ENCODE measurements at regions not wholly inside any gene's neighbourhood (a gene's known extent, or its start where the extent isn't known, plus 50 kb on each side); places are given as distances from the start of the nearest gene placed in this dataset.
"Not testable (repeated sequence)": the region's sequence is repeated elsewhere in the genome, so short reads cannot be mapped to it uniquely, and the experiment has no call there.

DNA sequence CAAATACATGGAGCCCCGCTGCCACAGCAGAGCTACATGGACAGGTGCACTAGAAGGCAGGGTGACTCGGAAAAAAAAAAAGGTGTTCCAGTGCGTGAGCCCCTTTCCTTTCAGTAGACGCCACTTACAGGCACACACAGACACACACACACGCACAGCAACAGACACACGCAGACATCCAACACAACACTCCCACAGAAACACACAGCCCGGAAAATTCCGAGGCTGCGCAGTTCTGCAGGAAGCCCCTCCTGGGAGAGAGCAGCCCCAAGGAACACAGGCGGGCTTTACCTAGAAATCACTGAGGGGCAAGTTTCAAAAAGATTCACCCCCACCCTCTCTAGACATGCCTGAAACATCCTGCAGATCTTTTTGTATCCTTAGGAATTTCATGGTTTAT is 136.0 kb upstream of the WSB1 start:
- no peaks in the 10 kb centered on the region for H3K36me3 Mint-ChIP-seq (ENCODE audit: insufficient read depth)
- H3K27me3 Mint-ChIP-seq: peaks cover 0 to 10% of the 10 kb centered on the region in 2 donors
- H3K4me3 Mint-ChIP-seq: no peak overlapping the region
- H3K9me3 Mint-ChIP-seq: no peaks in the 10 kb centered on the region
- ATAC-seq (replicated peaks): no peak
- no peak for DNase-seq
- no peak overlapping the region for H3K27ac Mint-ChIP-seq
- no peaks in the 10 kb centered on the region for H3K4me1 Mint-ChIP-seq (ENCODE audit: low read depth in 2 of 2)

GRCh38 chr17:27158382-27158781 is 135.5 kb upstream of the WSB1 start:
- Mint-ChIP-seq H3K4me3 (no peak overlapping the region), H3K36me3 (ENCODE audit: insufficient read depth) (no peaks in the 10 kb centered on the region), H3K9me3 (no peaks in the 10 kb centered on the region), H3K27me3 (peaks cover 0 to 10% of the 10 kb centered on the region in 2 donors), H3K27ac (no peak overlapping the region), H3K4me1 (ENCODE audit: low read depth in 2 of 2) (no peaks in the 10 kb centered on the region)
- DNase-seq (no peak), ATAC-seq (replicated peaks) (no peak)

GRCh38 chr17:27180322-27180721 is 113.6 kb upstream of the WSB1 start:
- Mint-ChIP-seq H3K4me3 (no peak overlapping the region), H3K36me3 (ENCODE audit: insufficient read depth) (no peaks in the 10 kb centered on the region), H3K27me3 (no peaks in the 10 kb centered on the region), H3K9me3 (no peaks in the 10 kb centered on the region), H3K4me1 (ENCODE audit: low read depth in 2 of 2) (peaks cover 0 to 6% of the 10 kb centered on the region in 2 donors), H3K27ac (no peak overlapping the region)
- no peak for DNase-seq
- ATAC-seq (replicated peaks): no peak

GRCh38 chr17:27181379-27181925 is 112.5 kb upstream of the WSB1 start:
- not testable (repeated sequence) for H3K9me3 Mint-ChIP-seq; H3K4me3 Mint-ChIP-seq; H3K27ac Mint-ChIP-seq; H3K27me3 Mint-ChIP-seq; H3K36me3 Mint-ChIP-seq (ENCODE audit: insufficient read depth); DNase-seq; ATAC-seq (replicated peaks); H3K4me1 Mint-ChIP-seq (ENCODE audit: low read depth in 2 of 2)

GRCh38 chr17:27181935-27182334 is 112.0 kb upstream of the WSB1 start:
- H3K27me3 Mint-ChIP-seq: peaks cover 0 to 6% of the 10 kb centered on the region in 2 donors
- no peak for DNase-seq
- no peaks in the 10 kb centered on the region for H3K36me3 Mint-ChIP-seq (ENCODE audit: insufficient read depth)
- ATAC-seq (replicated peaks): no peak
- H3K9me3 Mint-ChIP-seq: peaks cover 0 to 8% of the 10 kb centered on the region in 2 donors
- H3K4me3 Mint-ChIP-seq: no peak overlapping the region
- H3K4me1 Mint-ChIP-seq (ENCODE audit: low read depth in 2 of 2): peaks cover 0 to 6% of the 10 kb centered on the region in 2 donors
- no peak overlapping the region for H3K27ac Mint-ChIP-seq

DNA sequence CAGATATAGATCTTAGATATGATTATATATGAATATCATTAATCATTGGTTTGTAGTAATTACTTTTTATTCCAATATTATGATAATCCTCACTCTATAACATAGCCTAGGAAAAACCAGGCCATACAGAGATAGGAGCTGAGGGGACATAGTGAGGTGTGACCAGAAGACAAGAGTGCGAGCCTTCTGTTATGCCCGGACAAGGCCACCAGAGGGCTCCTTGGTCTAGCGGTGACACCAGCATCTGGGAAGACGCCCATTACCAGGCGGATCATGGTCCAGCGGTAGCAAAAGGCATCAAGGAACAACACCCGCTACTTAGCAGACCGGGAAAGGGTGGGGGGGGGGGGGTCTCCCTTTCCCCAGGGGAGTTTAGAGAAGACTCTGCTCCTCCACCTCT is 96.4 kb upstream of the WSB1 start:
- H3K27me3 Mint-ChIP-seq; ATAC-seq (replicated peaks); H3K36me3 Mint-ChIP-seq (ENCODE audit: insufficient read depth); H3K27ac Mint-ChIP-seq; H3K4me3 Mint-ChIP-seq; H3K4me1 Mint-ChIP-seq (ENCODE audit: low read depth in 2 of 2); DNase-seq; H3K9me3 Mint-ChIP-seq: not testable (repeated sequence)

- Mint-ChIP-seq H3K27me3 (no peaks in the 10 kb centered on the region), H3K4me1 (ENCODE audit: low read depth in 2 of 2) (peaks cover 7 to 9% of the 10 kb centered on the region in 2 donors), H3K27ac (peak overlapping the region; percentile 35 to 90), H3K36me3 (ENCODE audit: insufficient read depth) (no peaks in the 10 kb centered on the region), H3K9me3 (no peaks in the 10 kb centered on the region), H3K4me3 (peak overlapping the region in 1 of 2 donors; percentile 51)
- peak; percentile 73 for ATAC-seq (replicated peaks)
- DNase-seq: no peak
Observed at GRCh38 chr17:27199948-27200347, 94.0 kb upstream of the WSB1 start.

DNA sequence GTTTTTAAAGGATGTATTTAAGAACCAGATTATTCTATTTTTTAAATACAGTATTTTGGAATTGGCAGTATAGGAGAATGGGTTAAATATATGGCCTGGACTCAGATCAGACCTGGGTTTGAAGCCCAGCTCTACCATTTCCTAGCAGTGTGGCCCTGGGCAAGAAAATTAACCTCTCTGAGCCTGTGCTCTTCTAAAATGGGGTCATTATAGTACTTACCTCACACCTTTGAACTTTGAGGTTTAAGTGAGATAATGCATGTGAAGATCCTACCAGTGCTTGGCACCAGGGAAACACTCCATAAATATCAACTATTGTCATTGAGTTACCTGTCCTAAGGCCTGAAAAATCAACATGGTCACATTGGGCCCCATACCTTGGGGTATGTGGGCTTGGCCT is 93.4 kb upstream of the WSB1 start:
- Mint-ChIP-seq H3K27ac (peak overlapping the region in 1 of 2 donors; percentile 90), H3K4me3 (no peak overlapping the region), H3K9me3 (no peaks in the 10 kb centered on the region), H3K4me1 (ENCODE audit: low read depth in 2 of 2) (peaks cover 7 to 9% of the 10 kb centered on the region in 2 donors), H3K36me3 (ENCODE audit: insufficient read depth) (no peaks in the 10 kb centered on the region), H3K27me3 (no peaks in the 10 kb centered on the region)
- ATAC-seq (replicated peaks) (peak; percentile 55), DNase-seq (no peak)

- no peak for ATAC-seq (replicated peaks)
- Mint-ChIP-seq H3K27me3 (no peaks in the 10 kb centered on the region), H3K4me3 (no peak overlapping the region), H3K27ac (no peak overlapping the region), H3K36me3 (ENCODE audit: insufficient read depth) (no peaks in the 10 kb centered on the region), H3K9me3 (no peaks in the 10 kb centered on the region), H3K4me1 (ENCODE audit: low read depth in 2 of 2) (peaks cover 7 to 9% of the 10 kb centered on the region in 2 donors)
- DNase-seq: no peak
Observed at GRCh38 chr17:27203241-27203640, 90.7 kb upstream of the WSB1 start.

DNA sequence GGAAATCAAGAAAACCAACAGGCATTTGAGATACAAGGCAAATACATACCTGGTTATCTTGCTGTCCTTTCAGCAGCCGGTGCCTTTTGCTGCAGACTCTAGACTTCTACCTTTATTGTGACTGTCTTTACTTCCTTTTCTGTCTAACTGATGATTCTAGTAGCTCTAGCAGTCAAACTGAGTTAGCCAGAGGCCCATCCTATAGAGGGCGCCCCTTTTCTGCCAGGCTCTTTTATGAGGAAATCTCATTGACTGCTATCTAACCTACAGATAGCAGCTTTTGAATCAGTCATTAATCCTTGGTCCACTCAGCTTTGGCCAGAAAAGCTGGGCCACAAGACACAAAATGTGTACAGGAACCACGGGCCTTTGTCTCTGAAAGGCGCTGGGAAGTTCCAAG is 87.5 kb upstream of the WSB1 start:
- no peaks in the 10 kb centered on the region for H3K4me1 Mint-ChIP-seq (ENCODE audit: low read depth in 2 of 2)
- H3K4me3 Mint-ChIP-seq: no peak overlapping the region
- H3K9me3 Mint-ChIP-seq: no peaks in the 10 kb centered on the region
- H3K27me3 Mint-ChIP-seq: no peaks in the 10 kb centered on the region
- no peak for ATAC-seq (replicated peaks)
- no peak overlapping the region for H3K27ac Mint-ChIP-seq
- no peaks in the 10 kb centered on the region for H3K36me3 Mint-ChIP-seq (ENCODE audit: insufficient read depth)
- DNase-seq: no peak

DNA sequence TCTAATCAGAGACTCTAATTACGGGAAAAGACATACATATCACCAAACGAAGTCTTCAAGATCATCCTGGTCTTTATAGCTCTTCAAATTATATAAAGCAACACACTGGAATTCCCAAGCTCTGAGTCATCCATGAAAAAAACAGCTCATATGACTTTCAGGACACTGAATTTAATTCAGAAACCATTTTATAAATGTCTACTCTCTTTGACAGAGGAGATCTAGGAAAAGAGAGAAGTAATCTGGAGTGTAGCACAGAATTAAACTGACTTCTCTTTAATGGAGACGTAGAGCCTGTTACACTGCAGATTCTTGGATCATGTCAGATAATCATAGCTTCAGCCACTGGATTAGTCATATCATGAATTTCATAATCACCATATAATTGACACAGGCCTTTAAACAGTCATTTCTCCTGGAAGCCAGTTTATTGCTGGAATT is 86.8 kb upstream of the WSB1 start:
- H3K27ac Mint-ChIP-seq: no peak overlapping the region
- H3K4me3 Mint-ChIP-seq: no peak overlapping the region
- no peaks in the 10 kb centered on the region for H3K4me1 Mint-ChIP-seq (ENCODE audit: low read depth in 2 of 2)
- ATAC-seq (replicated peaks): no peak
- no peaks in the 10 kb centered on the region for H3K27me3 Mint-ChIP-seq
- H3K36me3 Mint-ChIP-seq (ENCODE audit: insufficient read depth): no peaks in the 10 kb centered on the region
- no peaks in the 10 kb centered on the region for H3K9me3 Mint-ChIP-seq
- DNase-seq: no peak

GRCh38 chr17:27208370-27208769 is 85.5 kb upstream of the WSB1 start:
- H3K36me3 Mint-ChIP-seq (ENCODE audit: insufficient read depth); DNase-seq; H3K27me3 Mint-ChIP-seq; H3K4me1 Mint-ChIP-seq (ENCODE audit: low read depth in 2 of 2); H3K4me3 Mint-ChIP-seq; ATAC-seq (replicated peaks); H3K27ac Mint-ChIP-seq; H3K9me3 Mint-ChIP-seq: not testable (repeated sequence)

- Mint-ChIP-seq H3K4me1 (ENCODE audit: low read depth in 2 of 2) (no peaks in the 10 kb centered on the region), H3K4me3 (no peak overlapping the region), H3K36me3 (ENCODE audit: insufficient read depth) (no peaks in the 10 kb centered on the region), H3K27ac (no peak overlapping the region), H3K27me3 (no peaks in the 10 kb centered on the region), H3K9me3 (no peaks in the 10 kb centered on the region)
- ATAC-seq (replicated peaks) (no peak), DNase-seq (no peak)
Observed at GRCh38 chr17:27209316-27209715, 84.6 kb upstream of the WSB1 start.

GRCh38 chr17:27210809-27211208 is 83.1 kb upstream of the WSB1 start:
- not testable (repeated sequence) for H3K4me3 Mint-ChIP-seq; H3K27me3 Mint-ChIP-seq; H3K9me3 Mint-ChIP-seq; H3K4me1 Mint-ChIP-seq (ENCODE audit: low read depth in 2 of 2); DNase-seq; H3K36me3 Mint-ChIP-seq (ENCODE audit: insufficient read depth); H3K27ac Mint-ChIP-seq; ATAC-seq (replicated peaks)

- Mint-ChIP-seq H3K4me1 (ENCODE audit: low read depth in 2 of 2) (peaks cover 15 to 18% of the 10 kb centered on the region in 2 donors), H3K9me3 (no peaks in the 10 kb centered on the region), H3K4me3 (no peak overlapping the region), H3K27me3 (no peaks in the 10 kb centered on the region), H3K36me3 (ENCODE audit: insufficient read depth) (no peaks in the 10 kb centered on the region), H3K27ac (peak overlapping the region in 1 of 2 donors; percentile 94)
- no peak for ATAC-seq (replicated peaks)
- DNase-seq: no peak
Observed at GRCh38 chr17:27216836-27217235, 77.1 kb upstream of the WSB1 start.
